DOHH2 (cell line): ENCODE measurements at regions not wholly inside any gene's neighbourhood (a gene's known extent, or its start where the extent isn't known, plus 50 kb on each side); places are given as distances from the start of the nearest gene placed in this dataset.
"Not testable (repeated sequence)": the region's sequence is repeated elsewhere in the genome, so short reads cannot be mapped to it uniquely, and the experiment has no call there.

Experiments used
- H3F3A ChIP-seq: fragments of 200-600 bp; sonication (generic), shearing (Covaris generic); 2 replicates; pipeline ENCODE4 v1.6.0; 2016; ENCODE audit warnings: antibody characterized with exemption, mild to moderate bottlenecking; ENCODE audit not compliant: control insufficient read depth, insufficient read depth
- H3K27ac ChIP-seq: fragments of 200-600 bp; sonication (generic); 2 replicates; pipeline ENCODE4 v1.5.1; 2014; ENCODE audit warnings: low read depth, mild to moderate bottlenecking, low read length, moderate library complexity
- H3K27me3 ChIP-seq: fragments of 200-600 bp; sonication (generic); 2 replicates; pipeline ENCODE4 v1.6.1; 2014; ENCODE audit warnings: mild to moderate bottlenecking, low read length, mixed read lengths; ENCODE audit not compliant: control insufficient read depth
- H3K36me3 ChIP-seq: fragments of 200-600 bp; sonication (generic); 2 replicates; pipeline ENCODE4 v1.6.1; 2014; ENCODE audit warnings: mild to moderate bottlenecking, low read length, moderate library complexity, mixed read lengths; ENCODE audit not compliant: control insufficient read depth
- H3K4me1 ChIP-seq: fragments of 200-600 bp; sonication (generic); 2 replicates; pipeline ENCODE4 v1.6.1; 2014; ENCODE audit warnings: mild to moderate bottlenecking, low read length, mixed read lengths; ENCODE audit not compliant: control insufficient read depth
- H3K4me2 ChIP-seq: fragments of 200-600 bp; sonication (generic); 2 replicates; pipeline ENCODE4 v1.6.0; 2014; ENCODE audit warnings: mild to moderate bottlenecking, low read length, moderate library complexity
- H3K4me3 ChIP-seq: fragments of 200-600 bp; sonication (generic); 2 replicates; pipeline ENCODE4 v1.5.1; 2014; ENCODE audit warnings: mild to moderate bottlenecking, low read length, mixed read lengths
- H3K79me2 ChIP-seq: fragments of 200-600 bp; sonication (generic); 2 replicates; pipeline ENCODE4 v1.6.1; 2014; ENCODE audit warnings: mild to moderate bottlenecking, low read length, mixed read lengths; ENCODE audit not compliant: control insufficient read depth
- H3K9me2 ChIP-seq: fragments of 200-600 bp; sonication (generic); replicated peaks from 2 replicates; pipeline ENCODE4 v1.6.1; 2014; ENCODE audit warnings: mild to moderate bottlenecking, low read length, mixed read lengths; ENCODE audit not compliant: control insufficient read depth
- H3K9me3 ChIP-seq: fragments of 200-600 bp; sonication (generic); 2 replicates; pipeline ENCODE4 v1.6.1; 2014; ENCODE audit warnings: antibody characterized with exemption, low read length, mixed read lengths; ENCODE audit not compliant: control insufficient read depth, insufficient read depth
- H4K20me1 ChIP-seq: fragments of 200-600 bp; sonication (generic); 2 replicates; pipeline ENCODE4 v1.6.0; 2014; ENCODE audit warnings: low read depth, mild to moderate bottlenecking, antibody characterized with exemption, low read length, moderate library complexity; ENCODE audit not compliant: control insufficient read depth, insufficient read depth
- CTCF ChIP-seq: fragments of 200-600 bp; sonication (generic); IDR thresholded peaks from one replicate; pipeline ENCODE4 v1.5.1; 2014; ENCODE audit warnings: antibody characterized with exemption, mild to moderate bottlenecking, low read depth, low read length; ENCODE audit not compliant: poor library complexity, severe bottlenecking
- EZH2phosphoT487 ChIP-seq: fragments of 200-600 bp; sonication (generic); IDR thresholded peaks from 2 replicates; pipeline ENCODE4 v1.6.1; 2017; ENCODE audit warnings: borderline replicate concordance, mild to moderate bottlenecking, antibody characterized with exemption, low read length, moderate library complexity, mixed read lengths

- Histone ChIP-seq H3K4me3 (no peak overlapping the region), H3K27me3 (no peaks in the 10 kb centered on the region), H4K20me1 (no peaks in the 10 kb centered on the region), H3F3A (no peaks in the 10 kb centered on the region), H3K36me3 (no peaks in the 10 kb centered on the region), H3K4me1 (no peaks in the 10 kb centered on the region), H3K27ac (no peak overlapping the region), H3K9me3 (no peaks in the 10 kb centered on the region), H3K9me2 (no peaks in the 10 kb centered on the region), H3K4me2 (no peak overlapping the region), H3K79me2 (no peaks in the 10 kb centered on the region)
- TF ChIP-seq CTCF (no peak), EZH2phosphoT487 (no peak)
Measured at GRCh38 chr3:106317141-106318055, 448.6 kb upstream of the CBLB start.

- not testable (repeated sequence) for H3K4me1 ChIP-seq, H3K27ac ChIP-seq, H3K27me3 ChIP-seq, H3K9me2 ChIP-seq, H4K20me1 ChIP-seq, H3F3A ChIP-seq, H3K9me3 ChIP-seq, H3K4me3 ChIP-seq, H3K79me2 ChIP-seq, H3K36me3 ChIP-seq, H3K4me2 ChIP-seq
Measured at GRCh38 chr3:106321438-106321837, 452.6 kb upstream of the CBLB start.

GRCh38 chr3:106323586-106323985, 454.8 kb upstream of the CBLB start:
- Histone ChIP-seq H3K9me2 (no peaks in the 10 kb centered on the region), H3K4me1 (no peaks in the 10 kb centered on the region), H3K9me3 (no peaks in the 10 kb centered on the region; the same call in 1 of the 2 replicates), H3K79me2 (no peaks in the 10 kb centered on the region), H3K4me2 (no peak overlapping the region), H3F3A (no peaks in the 10 kb centered on the region), H3K4me3 (no peak overlapping the region), H4K20me1 (no peaks in the 10 kb centered on the region), H3K36me3 (no peaks in the 10 kb centered on the region), H3K27me3 (no peaks in the 10 kb centered on the region), H3K27ac (no peak overlapping the region)
- TF ChIP-seq CTCF (no peak), EZH2phosphoT487 (no peak)

- no peak for TF ChIP-seq CTCF
- no peak for TF ChIP-seq EZH2phosphoT487
- no peak overlapping the region for H3K4me3 ChIP-seq
- H3K27me3 ChIP-seq, result no peaks in the 10 kb centered on the region
- H3F3A ChIP-seq, result no peaks in the 10 kb centered on the region
- no peaks in the 10 kb centered on the region for H4K20me1 ChIP-seq
- H3K36me3 ChIP-seq, result no peaks in the 10 kb centered on the region
- no peaks in the 10 kb centered on the region for H3K79me2 ChIP-seq
- H3K4me2 ChIP-seq, result no peak overlapping the region
- H3K27ac ChIP-seq, result no peak overlapping the region
- no peaks in the 10 kb centered on the region for H3K9me2 ChIP-seq
- no peaks in the 10 kb centered on the region for H3K4me1 ChIP-seq
- no peaks in the 10 kb centered on the region; the same call in 1 of the 2 replicates for H3K9me3 ChIP-seq
Measured at GRCh38 chr3:106326941-106327695, 458.3 kb upstream of the CBLB start.
